ENCODE measurements at regions not wholly inside any gene's neighbourhood (a gene's known extent, or its start where the extent isn't known, plus 50 kb on each side); places are given as distances from the start of the nearest gene placed in this dataset.

DNA sequence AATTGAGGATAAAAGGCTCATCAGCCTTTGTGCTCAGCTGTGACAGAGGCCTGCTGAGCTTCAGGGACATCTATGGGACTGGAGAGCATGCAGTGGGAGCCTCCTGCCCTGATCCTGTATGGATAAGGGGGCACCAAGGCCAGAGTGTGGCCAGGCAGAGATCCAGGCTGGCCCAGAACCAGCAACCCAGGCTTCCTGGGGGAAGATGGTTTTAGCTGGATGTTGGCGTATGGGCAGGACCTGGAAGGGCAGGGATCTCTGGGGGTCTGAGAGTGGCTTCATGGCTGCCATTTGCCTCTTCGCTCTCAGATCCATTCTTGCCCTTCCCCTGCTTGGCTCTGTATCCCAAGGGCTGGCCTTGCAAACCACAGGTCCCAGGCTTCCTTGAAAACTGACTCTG lies 169.9 kb downstream of the MACROH2A1 start:
- H3K4me3 ChIP-seq (ENCODE audit: low read depth in 1 of 3, low read length in 3 of 3): no peak overlapping the region
- WGBS: 96% methylated on average over 2 of the region's 2 CpGs
- no peaks in the 10 kb centered on the region for H3K4me1 ChIP-seq (ENCODE audit: control insufficient read depth in 4 of 4, insufficient read depth in 4 of 4, low read length in 3 of 4)
- DNase-seq (ENCODE audit: low spot score): no peak
- no peak overlapping the region for H3K27ac ChIP-seq (ENCODE audit: low read depth in 1 of 2, low read length in 2 of 2)
- H3K27me3 ChIP-seq (ENCODE audit: control insufficient read depth in 4 of 4, insufficient read depth in 4 of 4, low read length in 3 of 4): no peaks in the 10 kb centered on the region
- no peak for TF ChIP-seq FOXA1 (IDR thresholded peaks at IDR 0.05)
- TF ChIP-seq, protein P1, sequence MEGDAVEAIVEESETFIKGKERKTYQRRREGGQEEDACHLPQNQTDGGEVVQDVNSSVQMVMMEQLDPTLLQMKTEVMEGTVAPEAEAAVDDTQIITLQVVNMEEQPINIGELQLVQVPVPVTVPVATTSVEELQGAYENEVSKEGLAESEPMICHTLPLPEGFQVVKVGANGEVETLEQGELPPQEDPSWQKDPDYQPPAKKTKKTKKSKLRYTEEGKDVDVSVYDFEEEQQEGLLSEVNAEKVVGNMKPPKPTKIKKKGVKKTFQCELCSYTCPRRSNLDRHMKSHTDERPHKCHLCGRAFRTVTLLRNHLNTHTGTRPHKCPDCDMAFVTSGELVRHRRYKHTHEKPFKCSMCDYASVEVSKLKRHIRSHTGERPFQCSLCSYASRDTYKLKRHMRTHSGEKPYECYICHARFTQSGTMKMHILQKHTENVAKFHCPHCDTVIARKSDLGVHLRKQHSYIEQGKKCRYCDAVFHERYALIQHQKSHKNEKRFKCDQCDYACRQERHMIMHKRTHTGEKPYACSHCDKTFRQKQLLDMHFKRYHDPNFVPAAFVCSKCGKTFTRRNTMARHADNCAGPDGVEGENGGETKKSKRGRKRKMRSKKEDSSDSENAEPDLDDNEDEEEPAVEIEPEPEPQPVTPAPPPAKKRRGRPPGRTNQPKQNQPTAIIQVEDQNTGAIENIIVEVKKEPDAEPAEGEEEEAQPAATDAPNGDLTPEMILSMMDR (IDR thresholded peaks at IDR 0.05; ENCODE audit: low read depth, low read length, missing input control): no peak
- no peaks in the 10 kb centered on the region for H3K36me3 ChIP-seq (ENCODE audit: control insufficient read depth in 4 of 4, insufficient read depth in 3 of 4, low read depth in 1 of 4, low read length in 3 of 4)
- H3K9me3 ChIP-seq (ENCODE audit: control insufficient read depth in 4 of 4, low read length in 3 of 4): no peaks in the 10 kb centered on the region
- no peak overlapping the region for H3K9ac ChIP-seq (ENCODE audit: low read depth in 1 of 2, low read length in 2 of 2)

DNA sequence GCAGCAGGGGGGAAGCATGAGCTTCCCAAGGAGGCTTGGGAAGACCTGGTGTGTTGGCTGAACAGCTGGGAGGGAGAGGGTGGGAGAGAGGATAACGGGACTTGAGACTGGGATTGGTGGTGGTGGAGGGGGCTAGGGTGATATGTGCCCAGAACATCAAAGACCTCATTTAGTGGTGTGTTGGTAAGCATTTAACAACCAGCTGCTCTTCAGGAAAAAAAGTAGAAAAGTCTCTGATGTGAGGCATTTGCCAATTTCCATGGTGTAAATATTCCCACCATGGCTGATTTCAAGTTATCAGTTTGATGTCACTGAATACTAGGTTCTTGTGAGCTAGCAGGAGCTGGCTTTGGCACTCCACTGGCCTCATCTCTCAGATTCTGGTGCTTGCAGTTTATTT lies 170.8 kb downstream of the MACROH2A1 start:
- no peaks in the 10 kb centered on the region for H3K9me3 ChIP-seq (ENCODE audit: control insufficient read depth in 4 of 4, low read length in 3 of 4)
- H3K4me1 ChIP-seq (ENCODE audit: control insufficient read depth in 4 of 4, insufficient read depth in 4 of 4, low read length in 3 of 4): no peaks in the 10 kb centered on the region
- 89% methylated on average over 1 of the region's 1 CpG for WGBS
- H3K4me3 ChIP-seq (ENCODE audit: low read depth in 1 of 3, low read length in 3 of 3): no peak overlapping the region
- H3K9ac ChIP-seq (ENCODE audit: low read depth in 1 of 2, low read length in 2 of 2): no peak overlapping the region
- no peaks in the 10 kb centered on the region for H3K36me3 ChIP-seq (ENCODE audit: control insufficient read depth in 4 of 4, insufficient read depth in 3 of 4, low read depth in 1 of 4, low read length in 3 of 4)
- H3K27me3 ChIP-seq (ENCODE audit: control insufficient read depth in 4 of 4, insufficient read depth in 4 of 4, low read length in 3 of 4): no peaks in the 10 kb centered on the region
- TF ChIP-seq, protein P2, sequence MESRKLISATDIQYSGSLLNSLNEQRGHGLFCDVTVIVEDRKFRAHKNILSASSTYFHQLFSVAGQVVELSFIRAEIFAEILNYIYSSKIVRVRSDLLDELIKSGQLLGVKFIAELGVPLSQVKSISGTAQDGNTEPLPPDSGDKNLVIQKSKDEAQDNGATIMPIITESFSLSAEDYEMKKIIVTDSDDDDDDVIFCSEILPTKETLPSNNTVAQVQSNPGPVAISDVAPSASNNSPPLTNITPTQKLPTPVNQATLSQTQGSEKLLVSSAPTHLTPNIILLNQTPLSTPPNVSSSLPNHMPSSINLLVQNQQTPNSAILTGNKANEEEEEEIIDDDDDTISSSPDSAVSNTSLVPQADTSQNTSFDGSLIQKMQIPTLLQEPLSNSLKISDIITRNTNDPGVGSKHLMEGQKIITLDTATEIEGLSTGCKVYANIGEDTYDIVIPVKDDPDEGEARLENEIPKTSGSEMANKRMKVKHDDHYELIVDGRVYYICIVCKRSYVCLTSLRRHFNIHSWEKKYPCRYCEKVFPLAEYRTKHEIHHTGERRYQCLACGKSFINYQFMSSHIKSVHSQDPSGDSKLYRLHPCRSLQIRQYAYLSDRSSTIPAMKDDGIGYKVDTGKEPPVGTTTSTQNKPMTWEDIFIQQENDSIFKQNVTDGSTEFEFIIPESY (IDR thresholded peaks at IDR 0.05): no peak
- TF ChIP-seq HNF4A (conservative IDR thresholded peaks at IDR 0.05) (no peak), FOXA2 (IDR thresholded peaks at IDR 0.05) (no peak), SP1 (IDR thresholded peaks at IDR 0.05) (no peak), YY1 (IDR thresholded peaks at IDR 0.05) (no peak), HNF4G (IDR thresholded peaks at IDR 0.05) (no peak), NR2F2 (IDR thresholded peaks at IDR 0.05) (no peak), RXRA (IDR thresholded peaks at IDR 0.05) (no peak), FOXA1 (IDR thresholded peaks at IDR 0.05) (no peak), JUND (IDR thresholded peaks at IDR 0.05) (no peak), GABPA (IDR thresholded peaks at IDR 0.05 in 1 of 2, conservative IDR thresholded peaks at IDR 0.05 in 1 of 2) (no peak), TAF1 (conservative IDR thresholded peaks at IDR 0.05) (no peak)
- TF ChIP-seq, protein P3, sequence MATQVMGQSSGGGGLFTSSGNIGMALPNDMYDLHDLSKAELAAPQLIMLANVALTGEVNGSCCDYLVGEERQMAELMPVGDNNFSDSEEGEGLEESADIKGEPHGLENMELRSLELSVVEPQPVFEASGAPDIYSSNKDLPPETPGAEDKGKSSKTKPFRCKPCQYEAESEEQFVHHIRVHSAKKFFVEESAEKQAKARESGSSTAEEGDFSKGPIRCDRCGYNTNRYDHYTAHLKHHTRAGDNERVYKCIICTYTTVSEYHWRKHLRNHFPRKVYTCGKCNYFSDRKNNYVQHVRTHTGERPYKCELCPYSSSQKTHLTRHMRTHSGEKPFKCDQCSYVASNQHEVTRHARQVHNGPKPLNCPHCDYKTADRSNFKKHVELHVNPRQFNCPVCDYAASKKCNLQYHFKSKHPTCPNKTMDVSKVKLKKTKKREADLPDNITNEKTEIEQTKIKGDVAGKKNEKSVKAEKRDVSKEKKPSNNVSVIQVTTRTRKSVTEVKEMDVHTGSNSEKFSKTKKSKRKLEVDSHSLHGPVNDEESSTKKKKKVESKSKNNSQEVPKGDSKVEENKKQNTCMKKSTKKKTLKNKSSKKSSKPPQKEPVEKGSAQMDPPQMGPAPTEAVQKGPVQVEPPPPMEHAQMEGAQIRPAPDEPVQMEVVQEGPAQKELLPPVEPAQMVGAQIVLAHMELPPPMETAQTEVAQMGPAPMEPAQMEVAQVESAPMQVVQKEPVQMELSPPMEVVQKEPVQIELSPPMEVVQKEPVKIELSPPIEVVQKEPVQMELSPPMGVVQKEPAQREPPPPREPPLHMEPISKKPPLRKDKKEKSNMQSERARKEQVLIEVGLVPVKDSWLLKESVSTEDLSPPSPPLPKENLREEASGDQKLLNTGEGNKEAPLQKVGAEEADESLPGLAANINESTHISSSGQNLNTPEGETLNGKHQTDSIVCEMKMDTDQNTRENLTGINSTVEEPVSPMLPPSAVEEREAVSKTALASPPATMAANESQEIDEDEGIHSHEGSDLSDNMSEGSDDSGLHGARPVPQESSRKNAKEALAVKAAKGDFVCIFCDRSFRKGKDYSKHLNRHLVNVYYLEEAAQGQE (IDR thresholded peaks at IDR 0.05): no peak
- TF ChIP-seq, protein P4, sequence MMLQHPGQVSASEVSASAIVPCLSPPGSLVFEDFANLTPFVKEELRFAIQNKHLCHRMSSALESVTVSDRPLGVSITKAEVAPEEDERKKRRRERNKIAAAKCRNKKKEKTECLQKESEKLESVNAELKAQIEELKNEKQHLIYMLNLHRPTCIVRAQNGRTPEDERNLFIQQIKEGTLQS (IDR thresholded peaks at IDR 0.05): no peak
- TF ChIP-seq, protein P1 (IDR thresholded peaks at IDR 0.05; ENCODE audit: low read depth, low read length, missing input control): no peak
- TF ChIP-seq, protein P5, sequence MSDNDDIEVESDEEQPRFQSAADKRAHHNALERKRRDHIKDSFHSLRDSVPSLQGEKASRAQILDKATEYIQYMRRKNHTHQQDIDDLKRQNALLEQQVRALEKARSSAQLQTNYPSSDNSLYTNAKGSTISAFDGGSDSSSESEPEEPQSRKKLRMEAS (IDR thresholded peaks at IDR 0.05): no peak
- no peak overlapping the region for H3K27ac ChIP-seq (ENCODE audit: low read depth in 1 of 2, low read length in 2 of 2)
- DNase-seq (ENCODE audit: low spot score): no peak

Measured in liver (tissue), 8 donors.